ENCODE measurements at regions not wholly inside any gene's neighbourhood (a gene's known extent, or its start where the extent isn't known, plus 50 kb on each side); places are given as distances from the start of the nearest gene placed in this dataset.

DNA sequence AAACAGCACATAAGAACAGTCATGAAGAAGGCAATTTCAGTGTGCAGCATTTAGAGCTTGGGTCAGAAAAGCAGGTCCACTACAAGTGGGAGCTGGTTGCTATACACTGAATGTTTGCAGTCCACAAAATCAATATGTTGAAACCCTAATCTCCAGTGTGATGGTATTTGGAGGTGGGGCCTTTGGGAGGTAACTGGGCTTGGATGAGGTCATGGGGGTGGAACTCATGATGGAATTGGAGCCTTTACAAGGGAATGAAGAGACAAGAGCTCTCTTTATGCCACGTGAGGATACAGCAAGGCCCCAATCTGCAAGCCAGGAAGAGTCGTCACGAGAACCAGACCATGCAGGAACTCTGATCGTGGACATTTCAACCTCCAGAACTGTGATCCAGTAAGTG lies 216.7 kb upstream of the SLC35B3 start:
- TF ChIP-seq POLR2AphosphoS5 (IDR thresholded peaks at IDR 0.05; ENCODE audit: low read depth, low read length) (no peak), EZH2 (IDR thresholded peaks at IDR 0.05) (no peak), EGR1 (IDR thresholded peaks at IDR 0.05; ENCODE audit: low read depth) (no peak), ZNF274 (IDR thresholded peaks at IDR 0.05; ENCODE audit: low read depth, low read length) (no peak), CEBPB (IDR thresholded peaks at IDR 0.05; ENCODE audit: low read depth) (no peak), POLR2A (IDR thresholded peaks at IDR 0.05; ENCODE audit: borderline replicate concordance, extremely low read depth, insufficient read depth, insufficient read length) (no peak), FOSL1 (IDR thresholded peaks at IDR 0.05; ENCODE audit: low read depth) (no peak)
- TF ChIP-seq, protein P1, sequence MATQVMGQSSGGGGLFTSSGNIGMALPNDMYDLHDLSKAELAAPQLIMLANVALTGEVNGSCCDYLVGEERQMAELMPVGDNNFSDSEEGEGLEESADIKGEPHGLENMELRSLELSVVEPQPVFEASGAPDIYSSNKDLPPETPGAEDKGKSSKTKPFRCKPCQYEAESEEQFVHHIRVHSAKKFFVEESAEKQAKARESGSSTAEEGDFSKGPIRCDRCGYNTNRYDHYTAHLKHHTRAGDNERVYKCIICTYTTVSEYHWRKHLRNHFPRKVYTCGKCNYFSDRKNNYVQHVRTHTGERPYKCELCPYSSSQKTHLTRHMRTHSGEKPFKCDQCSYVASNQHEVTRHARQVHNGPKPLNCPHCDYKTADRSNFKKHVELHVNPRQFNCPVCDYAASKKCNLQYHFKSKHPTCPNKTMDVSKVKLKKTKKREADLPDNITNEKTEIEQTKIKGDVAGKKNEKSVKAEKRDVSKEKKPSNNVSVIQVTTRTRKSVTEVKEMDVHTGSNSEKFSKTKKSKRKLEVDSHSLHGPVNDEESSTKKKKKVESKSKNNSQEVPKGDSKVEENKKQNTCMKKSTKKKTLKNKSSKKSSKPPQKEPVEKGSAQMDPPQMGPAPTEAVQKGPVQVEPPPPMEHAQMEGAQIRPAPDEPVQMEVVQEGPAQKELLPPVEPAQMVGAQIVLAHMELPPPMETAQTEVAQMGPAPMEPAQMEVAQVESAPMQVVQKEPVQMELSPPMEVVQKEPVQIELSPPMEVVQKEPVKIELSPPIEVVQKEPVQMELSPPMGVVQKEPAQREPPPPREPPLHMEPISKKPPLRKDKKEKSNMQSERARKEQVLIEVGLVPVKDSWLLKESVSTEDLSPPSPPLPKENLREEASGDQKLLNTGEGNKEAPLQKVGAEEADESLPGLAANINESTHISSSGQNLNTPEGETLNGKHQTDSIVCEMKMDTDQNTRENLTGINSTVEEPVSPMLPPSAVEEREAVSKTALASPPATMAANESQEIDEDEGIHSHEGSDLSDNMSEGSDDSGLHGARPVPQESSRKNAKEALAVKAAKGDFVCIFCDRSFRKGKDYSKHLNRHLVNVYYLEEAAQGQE (IDR thresholded peaks at IDR 0.05; ENCODE audit: low read depth), result no peak
- TF ChIP-seq, protein P2, sequence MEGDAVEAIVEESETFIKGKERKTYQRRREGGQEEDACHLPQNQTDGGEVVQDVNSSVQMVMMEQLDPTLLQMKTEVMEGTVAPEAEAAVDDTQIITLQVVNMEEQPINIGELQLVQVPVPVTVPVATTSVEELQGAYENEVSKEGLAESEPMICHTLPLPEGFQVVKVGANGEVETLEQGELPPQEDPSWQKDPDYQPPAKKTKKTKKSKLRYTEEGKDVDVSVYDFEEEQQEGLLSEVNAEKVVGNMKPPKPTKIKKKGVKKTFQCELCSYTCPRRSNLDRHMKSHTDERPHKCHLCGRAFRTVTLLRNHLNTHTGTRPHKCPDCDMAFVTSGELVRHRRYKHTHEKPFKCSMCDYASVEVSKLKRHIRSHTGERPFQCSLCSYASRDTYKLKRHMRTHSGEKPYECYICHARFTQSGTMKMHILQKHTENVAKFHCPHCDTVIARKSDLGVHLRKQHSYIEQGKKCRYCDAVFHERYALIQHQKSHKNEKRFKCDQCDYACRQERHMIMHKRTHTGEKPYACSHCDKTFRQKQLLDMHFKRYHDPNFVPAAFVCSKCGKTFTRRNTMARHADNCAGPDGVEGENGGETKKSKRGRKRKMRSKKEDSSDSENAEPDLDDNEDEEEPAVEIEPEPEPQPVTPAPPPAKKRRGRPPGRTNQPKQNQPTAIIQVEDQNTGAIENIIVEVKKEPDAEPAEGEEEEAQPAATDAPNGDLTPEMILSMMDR (IDR thresholded peaks at IDR 0.05 in 2 of 3, conservative IDR thresholded peaks at IDR 0.05 in 1 of 3; ENCODE audit: borderline replicate concordance in 1 of 3, insufficient read depth in 1 of 3, low read depth in 2 of 3, low read length in 2 of 3), result no peak
- TF ChIP-seq, protein P3, sequence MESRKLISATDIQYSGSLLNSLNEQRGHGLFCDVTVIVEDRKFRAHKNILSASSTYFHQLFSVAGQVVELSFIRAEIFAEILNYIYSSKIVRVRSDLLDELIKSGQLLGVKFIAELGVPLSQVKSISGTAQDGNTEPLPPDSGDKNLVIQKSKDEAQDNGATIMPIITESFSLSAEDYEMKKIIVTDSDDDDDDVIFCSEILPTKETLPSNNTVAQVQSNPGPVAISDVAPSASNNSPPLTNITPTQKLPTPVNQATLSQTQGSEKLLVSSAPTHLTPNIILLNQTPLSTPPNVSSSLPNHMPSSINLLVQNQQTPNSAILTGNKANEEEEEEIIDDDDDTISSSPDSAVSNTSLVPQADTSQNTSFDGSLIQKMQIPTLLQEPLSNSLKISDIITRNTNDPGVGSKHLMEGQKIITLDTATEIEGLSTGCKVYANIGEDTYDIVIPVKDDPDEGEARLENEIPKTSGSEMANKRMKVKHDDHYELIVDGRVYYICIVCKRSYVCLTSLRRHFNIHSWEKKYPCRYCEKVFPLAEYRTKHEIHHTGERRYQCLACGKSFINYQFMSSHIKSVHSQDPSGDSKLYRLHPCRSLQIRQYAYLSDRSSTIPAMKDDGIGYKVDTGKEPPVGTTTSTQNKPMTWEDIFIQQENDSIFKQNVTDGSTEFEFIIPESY (IDR thresholded peaks at IDR 0.05; ENCODE audit: extremely low read depth, insufficient replicate concordance, low read length), result no peak
- TF ChIP-seq, protein P4, sequence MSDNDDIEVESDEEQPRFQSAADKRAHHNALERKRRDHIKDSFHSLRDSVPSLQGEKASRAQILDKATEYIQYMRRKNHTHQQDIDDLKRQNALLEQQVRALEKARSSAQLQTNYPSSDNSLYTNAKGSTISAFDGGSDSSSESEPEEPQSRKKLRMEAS (IDR thresholded peaks at IDR 0.05), result no peak
